H9 (cell line): ENCODE measurements at regions not wholly inside any gene's neighbourhood (a gene's known extent, or its start where the extent isn't known, plus 50 kb on each side); places are given as distances from the start of the nearest gene placed in this dataset.

Experiments
- DNase-seq: peaks from one replicate; pipeline ENCODE4 v3.0.0-alpha.2; 2017
- H2AFZ ChIP-seq: one replicate; pipeline ENCODE4 v1.6.1; 2013; ENCODE audit warnings: mild to moderate bottlenecking, low read length, control low read depth, moderate library complexity
- H2AK5ac ChIP-seq: 2 replicates; pipeline ENCODE4 v1.6.1; 2013; ENCODE audit warnings: low read length, control low read depth, mixed read lengths; ENCODE audit not compliant: insufficient read length
- H2BK120ac ChIP-seq: one replicate; pipeline ENCODE4 v1.6.1; 2013; ENCODE audit warnings: low read depth, mild to moderate bottlenecking, low read length, control low read depth, inconsistent platforms; ENCODE audit not compliant: poor library complexity, severe bottlenecking
- H2BK12ac ChIP-seq: 2 replicates; pipeline ENCODE4 v1.6.1; 2013; ENCODE audit warnings: low read length, control low read depth, mixed read lengths, low read depth; ENCODE audit not compliant: insufficient read length
- H2BK15ac ChIP-seq: 2 replicates; pipeline ENCODE4 v1.6.1; 2013; ENCODE audit warnings: low read depth, low read length, control low read depth
- H2BK20ac ChIP-seq: one replicate; pipeline ENCODE4 v1.6.1; 2013; ENCODE audit warnings: low read depth, mild to moderate bottlenecking, low read length, control low read depth, inconsistent platforms; ENCODE audit not compliant: poor library complexity, severe bottlenecking
- H2BK5ac ChIP-seq: 2 replicates; pipeline ENCODE4 v1.6.1; 2013; ENCODE audit warnings: low read length, control low read depth, mixed read lengths; ENCODE audit not compliant: insufficient read length
- H3K14ac ChIP-seq: 2 replicates; pipeline ENCODE4 v1.6.1; 2013; ENCODE audit warnings: low read length, control low read depth; ENCODE audit not compliant: insufficient read depth
- H3K18ac ChIP-seq: 2 replicates; pipeline ENCODE4 v1.6.1; 2013; ENCODE audit warnings: low read depth, mild to moderate bottlenecking, mixed read lengths, low read length, control low read depth; ENCODE audit not compliant: insufficient read length
- H3K23ac ChIP-seq: 2 replicates; pipeline ENCODE4 v1.6.1; 2013; ENCODE audit warnings: low read length, control low read depth, mixed read lengths, low read depth; ENCODE audit not compliant: insufficient read length
- H3K23me2 ChIP-seq: 2 replicates; pipeline ENCODE4 v1.6.1; 2013; ENCODE audit warnings: low read depth, mild to moderate bottlenecking, mixed read lengths, low read length, control low read depth; ENCODE audit not compliant: insufficient read length, poor library complexity, severe bottlenecking
- H3K27ac ChIP-seq: 2 replicates; pipeline ENCODE4 v1.5.1; 2013; ENCODE audit warnings: low read length, control low read depth, mixed read lengths, low read depth; ENCODE audit not compliant: insufficient read length
- H3K27me3 ChIP-seq: 2 replicates; pipeline ENCODE4 v1.6.1; 2013; ENCODE audit warnings: low read length, control low read depth, inconsistent platforms; ENCODE audit not compliant: insufficient read depth
- H3K4ac ChIP-seq: 2 replicates; pipeline ENCODE4 v1.6.1; 2013; ENCODE audit warnings: low read depth, mild to moderate bottlenecking, control low read depth, inconsistent platforms, low read length, moderate library complexity
- H3K4me1 ChIP-seq: 2 replicates; pipeline ENCODE4 v1.6.1; 2013; ENCODE audit warnings: low read length, control low read depth, inconsistent platforms; ENCODE audit not compliant: insufficient read depth
- H3K4me2 ChIP-seq: 2 replicates; pipeline ENCODE4 v1.6.1; 2013; ENCODE audit warnings: low read length, control low read depth, mixed read lengths; ENCODE audit not compliant: insufficient read length, insufficient read depth
- H3K56ac ChIP-seq: 2 replicates; pipeline ENCODE4 v1.6.1; 2013; ENCODE audit warnings: low read depth, mild to moderate bottlenecking, mixed read lengths, low read length, control low read depth; ENCODE audit not compliant: insufficient read length
- H3K79me1 ChIP-seq: 2 replicates; pipeline ENCODE4 v1.6.1; 2013; ENCODE audit warnings: low read depth, mild to moderate bottlenecking, moderate library complexity, low read length, control low read depth, inconsistent platforms; ENCODE audit not compliant: insufficient read depth, poor library complexity, severe bottlenecking
- H3K79me2 ChIP-seq: 2 replicates; pipeline ENCODE4 v1.6.1; 2013; ENCODE audit warnings: low read length, control low read depth, inconsistent platforms; ENCODE audit not compliant: insufficient read depth
- H3K9ac ChIP-seq: 2 replicates; pipeline ENCODE4 v1.6.1; 2013; ENCODE audit warnings: low read length, control low read depth, mixed read lengths; ENCODE audit not compliant: insufficient read length; ENCODE audit errors: extremely low read depth
- H3K9me3 ChIP-seq: one replicate; pipeline ENCODE4 v1.6.1; 2013; ENCODE audit warnings: low read depth, low read length, inconsistent platforms; ENCODE audit not compliant: control insufficient read depth
- H3T11ph ChIP-seq: one replicate; pipeline ENCODE4 v1.6.1; 2013; ENCODE audit warnings: mild to moderate bottlenecking, low read length, control low read depth, inconsistent platforms
- H4K20me1 ChIP-seq: one replicate; pipeline ENCODE4 v1.6.1; 2013; ENCODE audit not compliant: control insufficient read depth, insufficient read length, insufficient read depth
- H4K5ac ChIP-seq: 2 replicates; pipeline ENCODE4 v1.6.1; 2013; ENCODE audit warnings: low read depth, mild to moderate bottlenecking, mixed read lengths, low read length, control low read depth; ENCODE audit not compliant: insufficient read length
- H4K8ac ChIP-seq: replicated peaks from 2 replicates; pipeline ENCODE4 v1.6.1; 2013; ENCODE audit warnings: low read length, control low read depth, mixed read lengths, low read depth; ENCODE audit not compliant: insufficient read length
- H4K91ac ChIP-seq: 2 replicates; pipeline ENCODE4 v1.6.1; 2013; ENCODE audit warnings: low read depth, mild to moderate bottlenecking, moderate library complexity, mixed read lengths, low read length, control low read depth; ENCODE audit not compliant: insufficient read length
- H3K27ac Mint-ChIP-seq, 3 experiments: 2 replicates in 2 of 3; 3 replicates in 1 of 3; pipeline ENCODE4 v1.8.0; 2020 to 2021; ENCODE audit warnings: mixed read lengths in 3 of 3, mild to moderate bottlenecking in 1 of 3, moderate library complexity in 1 of 3
- H3K27me3 Mint-ChIP-seq: 2 replicates; pipeline ENCODE4 v1.8.0; 2021; ENCODE audit warnings: low read depth, mild to moderate bottlenecking, moderate library complexity, mixed read lengths
- H3K36me3 Mint-ChIP-seq, 3 experiments: 2 replicates in 2 of 3; 3 replicates in 1 of 3; pipeline ENCODE4 v1.8.0; 2020 to 2021; ENCODE audit warnings: low read depth in 3 of 3, mixed read lengths in 3 of 3; ENCODE audit not compliant: insufficient read depth in 1 of 3
- H3K4me1 Mint-ChIP-seq, 2 experiments: 2 replicates each; pipeline ENCODE4 v1.8.0; 2020; ENCODE audit warnings: mixed read lengths in 2 of 2
- H3K4me3 Mint-ChIP-seq, 2 experiments: 2 replicates in 1 of 2; 3 replicates in 1 of 2; pipeline ENCODE4 v1.8.0; 2020 to 2021; ENCODE audit warnings: mild to moderate bottlenecking in 2 of 2, mixed read lengths in 2 of 2, moderate library complexity in 1 of 2
- H3K9me3 Mint-ChIP-seq, 2 experiments: 2 replicates in 1 of 2; 3 replicates in 1 of 2; pipeline ENCODE4 v1.8.0; 2020; ENCODE audit warnings: mild to moderate bottlenecking in 2 of 2, mixed read lengths in 2 of 2, moderate library complexity in 1 of 2
- CTCF ChIP-seq: fragments of 200-600 bp; sonication (generic); conservative IDR thresholded peaks from 3 replicates; pipeline ENCODE4 v1.8.0; 2021; ENCODE audit warnings: antibody characterized with exemption, mild to moderate bottlenecking
- WGBS: extraction: QIAGEN DNeasy Blood & Tissue Kit; methylation state at CpG from one replicate; pipeline ENCODE4 v1.1.7; 2013; ENCODE audit warnings: missing lambda C conversion rate, low lambda C conversion rate, mixed read lengths; ENCODE audit not compliant: insufficient read length; ENCODE audit errors: extremely low coverage; 5-methylcytosine and 5-hydroxymethylcytosine counted together

GRCh38 chr10:58886406-58886805 lies 290.0 kb upstream of the PHYHIPL start:
- Histone ChIP-seq H3K4me1 (no peaks in the 10 kb centered on the region), H2BK5ac (no peak overlapping the region), H3K4ac (no peak overlapping the region), H4K91ac (no peak overlapping the region), H3K79me2 (no peaks in the 10 kb centered on the region), H3K4me2 (no peak overlapping the region), H2BK120ac (no peak overlapping the region), H3T11ph (no peak overlapping the region), H3K23ac (no peak overlapping the region), H2AFZ (no peak overlapping the region), H3K18ac (no peak overlapping the region), H3K27me3 (no peaks in the 10 kb centered on the region), H4K8ac (no peak overlapping the region), H2BK12ac (no peak overlapping the region), H3K27ac (no peak overlapping the region), H2AK5ac (no peak overlapping the region), H3K23me2 (no peaks in the 10 kb centered on the region), H3K79me1 (no peaks in the 10 kb centered on the region), H3K14ac (no peak overlapping the region), H3K9ac (no peak overlapping the region), H4K20me1 (no peaks in the 10 kb centered on the region), H2BK20ac (no peak overlapping the region), H2BK15ac (no peak overlapping the region), H3K9me3 (no peaks in the 10 kb centered on the region), H4K5ac (no peak overlapping the region), H3K56ac (no peak overlapping the region)
- no peak for DNase-seq
- Mint-ChIP-seq H3K4me1 (no peaks in the 10 kb centered on the region), H3K9me3 (no peaks in the 10 kb centered on the region), H3K4me3 (no peak overlapping the region), H3K27ac (no peak overlapping the region), H3K27me3 (no peaks in the 10 kb centered on the region), H3K36me3 (no peaks in the 10 kb centered on the region)
- TF ChIP-seq CTCF: no peak
- no CpG with 5 or more reads among the region's 2 CpGs for WGBS
